GM18511 (cell line): ENCODE measurements at regions not wholly inside any gene's neighbourhood (a gene's known extent, or its start where the extent isn't known, plus 50 kb on each side); places are given as distances from the start of the nearest gene placed in this dataset.

Source experiments
- ATAC-seq: cut with Tn5 transposase; IDR thresholded peaks from one replicate; pipeline ENCODE4 v1.9.1; 2021; ENCODE audit warnings: mild to moderate bottlenecking, moderate library complexity; ENCODE audit not compliant: unreplicated experiment

DNA sequence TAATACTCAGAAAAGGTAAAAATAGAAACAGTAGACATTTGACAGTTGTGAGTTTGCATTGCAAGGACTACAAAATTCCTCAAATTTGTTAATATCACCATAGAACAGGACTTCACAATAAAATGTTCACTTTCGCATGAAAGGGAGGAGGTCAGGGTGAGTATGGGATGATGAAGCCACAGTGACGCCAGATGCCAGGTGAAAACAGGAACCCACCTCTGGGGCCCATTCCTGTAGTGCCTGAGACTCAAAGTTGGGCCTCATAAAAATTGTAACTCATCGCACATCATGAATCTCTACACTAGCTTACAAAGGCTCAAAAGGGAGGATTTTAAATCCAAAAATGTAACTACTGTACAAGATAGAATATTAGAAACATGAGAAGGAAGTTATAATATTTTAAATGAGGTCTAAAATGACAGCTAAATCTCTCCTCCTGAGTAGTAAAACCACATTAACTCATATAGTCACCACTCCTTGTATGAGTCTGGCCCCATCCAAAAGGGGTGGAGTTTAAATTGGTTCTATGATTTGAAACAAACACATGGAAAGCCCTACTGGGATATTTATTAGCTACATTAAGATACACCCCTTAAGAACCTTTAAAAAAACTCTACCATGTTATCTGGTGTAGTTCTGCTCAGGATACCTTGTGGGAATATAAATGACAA, 93.7 kb downstream of the ETS2 start:
- no peak for ATAC-seq

DNA sequence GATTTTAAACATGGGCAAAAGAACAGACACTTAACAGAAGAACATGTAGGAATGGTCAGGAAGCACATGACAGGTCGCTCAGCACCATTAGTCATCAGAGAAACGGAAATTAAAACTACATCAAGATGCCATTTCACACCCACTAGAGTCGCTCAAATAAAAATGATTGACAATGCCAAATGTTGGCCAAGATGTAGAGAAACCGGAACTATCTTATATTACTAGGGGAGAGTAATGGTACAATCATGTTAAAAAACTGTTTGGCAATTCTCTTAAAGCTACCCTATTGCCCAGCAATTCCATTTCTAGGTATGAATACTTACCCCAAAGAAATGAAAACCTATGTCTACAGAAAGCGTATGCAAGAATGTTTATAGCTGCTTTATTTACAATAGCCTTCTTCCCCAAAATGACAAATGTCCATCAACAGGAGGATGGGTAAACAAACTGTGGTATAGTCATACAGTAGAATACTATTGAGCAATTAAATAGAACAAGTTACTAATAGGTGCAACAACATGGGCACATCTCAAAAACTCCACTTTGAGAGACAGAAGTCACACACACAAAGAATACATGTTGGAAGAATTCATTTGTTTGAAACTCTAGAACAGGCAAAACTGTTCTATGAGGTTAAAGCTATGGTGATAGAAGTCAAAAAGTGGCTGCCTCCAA, 92.8 kb downstream of the ETS2 start:
- ATAC-seq, result no peak

DNA sequence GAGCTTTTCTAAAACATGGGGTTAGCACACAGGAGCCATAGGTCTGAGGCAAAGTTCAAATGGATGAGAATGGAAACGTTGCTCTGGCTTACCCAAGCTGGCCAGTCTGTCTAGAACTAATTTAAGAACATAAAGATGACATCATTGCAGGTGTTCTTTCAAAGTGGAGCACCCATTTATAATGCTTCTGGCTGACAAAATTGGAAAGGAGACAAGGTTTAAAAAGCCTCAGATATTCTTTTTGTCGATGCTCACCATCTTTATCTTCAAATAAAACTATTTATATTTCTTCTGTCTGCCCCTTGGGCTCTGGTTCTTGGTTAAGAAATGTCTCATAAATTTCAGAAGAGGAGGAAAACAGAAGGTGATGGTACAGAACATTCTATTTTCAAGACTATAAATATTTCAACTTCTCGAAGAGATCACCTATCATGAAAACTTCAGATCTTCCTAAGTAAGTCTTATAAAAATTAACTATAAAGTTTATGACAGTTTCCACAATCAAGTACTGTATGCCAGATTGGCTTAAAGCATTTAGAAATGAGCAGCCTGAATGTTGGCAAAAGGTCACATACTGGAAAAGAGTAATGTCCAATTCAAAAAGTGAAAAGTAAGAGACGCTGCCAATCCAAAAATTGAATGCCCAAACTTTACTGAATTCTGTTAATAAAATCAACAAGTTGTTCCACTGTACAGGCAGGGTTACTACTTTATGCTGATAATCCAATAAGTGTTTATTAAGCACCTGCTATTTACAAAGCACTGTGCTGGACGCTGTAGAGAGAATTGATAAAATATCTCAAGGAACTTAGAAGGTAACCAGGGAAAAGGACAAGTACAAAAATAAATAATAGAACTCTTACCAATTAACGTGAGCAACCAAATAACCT, 92.0 kb downstream of the ETS2 start:
- no peak for ATAC-seq

DNA sequence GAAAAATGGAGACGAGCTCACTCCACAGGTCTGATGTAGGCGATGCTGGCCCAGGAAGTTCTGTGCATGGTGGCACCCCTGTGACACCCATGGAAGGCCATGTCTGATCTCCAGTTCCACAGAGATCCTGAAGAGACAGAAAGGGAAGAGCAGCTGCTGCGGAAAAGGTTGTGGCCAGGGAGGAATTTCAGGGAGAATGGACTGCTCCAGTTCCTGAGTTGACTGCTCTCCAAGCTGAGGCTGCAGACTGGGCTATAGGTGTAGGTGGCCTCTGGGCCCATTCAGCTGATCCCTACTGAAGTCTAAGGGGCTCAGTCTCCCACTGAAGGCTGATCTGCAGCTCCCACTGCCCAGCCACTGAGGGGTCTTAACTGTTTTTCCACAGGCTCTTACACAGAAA, 89.2 kb downstream of the ETS2 start:
- ATAC-seq, result no peak

DNA sequence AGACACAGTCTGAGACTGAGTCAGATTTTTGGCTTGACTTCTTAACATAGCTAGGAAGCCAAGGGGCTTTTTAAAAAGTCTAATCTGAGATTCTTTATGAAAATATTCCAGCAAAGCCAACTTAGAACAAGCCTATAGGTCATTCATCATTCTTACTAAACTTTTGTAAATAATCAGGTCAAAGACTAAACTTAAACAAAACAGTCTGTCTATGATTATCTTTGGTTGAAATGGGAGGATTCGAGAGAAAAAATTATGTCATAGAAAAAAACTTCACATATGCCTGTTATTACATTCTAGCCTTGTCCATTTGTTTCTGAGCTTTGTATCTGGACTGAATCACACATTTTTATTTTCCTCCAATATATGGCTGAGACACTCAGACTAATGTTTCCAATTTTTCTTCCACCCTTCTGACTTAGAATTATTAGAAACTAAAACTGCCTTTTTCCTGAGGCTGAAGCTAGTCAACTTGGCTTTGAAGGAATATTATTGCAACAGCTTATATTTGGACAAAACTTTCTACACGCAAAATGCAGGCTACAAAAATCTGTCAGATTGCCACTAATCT, 83.3 kb downstream of the ETS2 start:
- ATAC-seq, result no peak

DNA sequence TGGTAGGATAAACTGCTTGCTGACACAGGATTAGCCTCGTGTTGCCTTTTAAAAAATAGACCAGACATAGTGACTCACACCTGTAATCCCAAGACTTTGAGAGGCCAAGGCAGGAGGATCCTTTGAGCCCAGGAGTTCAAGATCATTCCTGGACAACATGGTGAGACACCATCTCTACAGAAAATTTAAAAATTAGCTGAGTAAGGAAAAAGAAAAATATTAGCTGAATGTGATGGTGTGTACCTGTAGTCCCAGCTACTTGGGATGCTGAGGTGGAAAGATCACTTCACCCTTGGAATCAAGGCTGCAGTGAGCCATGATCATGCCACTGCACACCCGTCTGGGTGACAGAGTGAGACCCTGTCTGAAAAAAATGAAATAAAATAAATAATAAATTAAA, 82.0 kb downstream of the ETS2 start:
- ATAC-seq, result no peak

DNA sequence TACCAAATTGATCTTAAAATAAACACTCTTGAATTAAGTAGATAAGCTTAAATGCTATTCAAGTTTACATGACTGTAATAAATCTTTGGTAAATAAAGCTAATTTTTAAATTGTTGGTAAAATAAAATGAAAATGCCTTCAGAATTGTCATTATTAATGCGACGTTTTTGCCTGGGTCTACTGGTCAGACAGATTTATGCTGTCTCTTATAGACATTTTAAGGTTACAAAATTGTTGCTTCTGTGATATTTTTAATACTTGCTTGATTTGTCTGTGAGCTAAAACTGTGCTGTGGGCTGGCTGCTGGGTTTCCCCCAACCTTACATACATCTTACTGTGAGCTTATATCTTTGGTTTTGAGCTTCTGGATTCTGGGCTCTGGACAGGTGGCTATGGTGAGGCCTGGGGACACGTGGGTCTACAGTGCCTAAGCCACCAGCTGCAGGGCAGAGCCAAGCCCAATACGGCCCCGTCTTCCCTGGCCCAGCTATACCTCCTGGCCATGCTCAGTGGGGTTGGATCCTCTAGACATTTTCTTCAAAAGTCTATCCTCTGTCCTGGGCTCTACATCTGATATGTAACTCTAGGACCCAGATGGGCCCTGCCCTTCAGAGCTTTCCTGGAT, 81.4 kb downstream of the ETS2 start:
- ATAC-seq, result no peak

DNA sequence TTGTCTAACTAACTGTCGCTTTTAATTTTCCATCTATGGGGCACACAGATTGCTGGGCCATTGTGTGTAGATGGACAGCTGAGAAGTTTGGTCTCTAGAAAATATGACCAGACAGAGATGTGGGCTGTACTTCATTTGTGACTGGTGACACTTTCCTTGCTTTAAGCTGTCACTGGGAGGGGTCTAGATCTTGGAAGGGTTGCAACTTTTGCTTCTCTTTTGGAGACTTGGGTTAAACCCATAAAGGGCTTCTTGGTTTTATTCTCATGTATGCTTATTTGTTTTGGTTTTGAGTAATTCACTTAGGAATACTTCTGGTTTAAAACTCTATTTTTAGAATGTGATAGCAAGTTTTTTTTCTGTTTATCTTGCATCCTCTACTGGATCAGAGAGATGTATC, 80.2 kb downstream of the ETS2 start:
- ATAC-seq, result no peak

DNA sequence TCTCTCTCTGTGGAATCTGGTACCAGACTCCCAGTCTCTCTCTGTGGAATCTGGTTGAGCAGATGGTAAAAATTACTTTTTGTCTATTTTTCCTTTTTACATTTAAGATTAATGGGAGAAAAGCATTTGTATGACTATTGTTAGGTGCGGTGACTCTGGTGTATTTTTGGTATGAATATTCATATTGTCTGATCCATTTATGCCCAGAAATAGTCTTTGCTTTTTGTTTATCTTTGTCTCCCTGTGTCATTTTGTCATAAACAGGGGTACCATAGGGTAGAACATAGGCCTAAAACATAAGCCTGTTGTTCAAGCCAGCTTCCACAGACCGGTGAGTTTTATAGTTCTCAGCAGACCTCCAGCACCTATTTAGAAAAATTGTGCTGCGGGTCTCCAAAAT, 78.7 kb downstream of the ETS2 start:
- ATAC-seq, result no peak

DNA sequence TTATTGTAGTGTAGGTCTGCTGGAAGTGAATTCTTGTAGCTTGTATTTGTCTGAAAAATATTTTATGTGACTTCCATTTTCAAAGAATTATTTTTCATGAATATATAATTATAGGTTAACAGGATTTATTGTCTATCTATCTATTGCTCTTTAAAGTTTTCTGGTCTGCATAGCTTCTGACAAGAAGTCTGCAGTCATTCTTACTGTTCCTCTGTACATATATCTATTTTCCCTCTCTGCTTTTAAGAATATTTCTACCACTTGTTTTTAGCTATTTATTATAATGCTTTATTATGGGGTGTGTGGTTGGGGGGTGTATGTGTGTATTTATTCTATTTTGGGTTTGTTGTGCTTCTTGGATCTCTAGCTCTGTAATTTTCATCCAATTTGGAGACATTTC, 77.4 kb downstream of the ETS2 start:
- no peak for ATAC-seq

DNA sequence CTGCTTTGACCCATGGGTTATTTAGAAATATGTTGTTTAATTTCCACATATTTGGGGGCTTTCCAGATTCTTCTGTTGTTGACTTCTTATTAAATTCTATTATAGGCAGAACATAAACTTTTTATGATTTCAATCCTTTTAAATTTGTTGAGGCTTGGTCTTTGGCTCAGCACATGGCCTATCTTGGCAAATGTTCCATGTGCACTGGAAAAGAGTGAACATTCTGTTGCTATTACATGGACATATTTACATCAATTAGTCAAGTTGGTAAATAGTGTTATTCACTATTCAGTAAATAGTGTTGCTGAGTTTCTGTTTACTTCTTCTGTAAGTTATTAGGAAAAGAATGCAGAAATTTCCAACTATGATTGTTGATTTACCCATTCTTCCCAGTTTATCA, 75.4 kb downstream of the ETS2 start:
- no peak for ATAC-seq

DNA sequence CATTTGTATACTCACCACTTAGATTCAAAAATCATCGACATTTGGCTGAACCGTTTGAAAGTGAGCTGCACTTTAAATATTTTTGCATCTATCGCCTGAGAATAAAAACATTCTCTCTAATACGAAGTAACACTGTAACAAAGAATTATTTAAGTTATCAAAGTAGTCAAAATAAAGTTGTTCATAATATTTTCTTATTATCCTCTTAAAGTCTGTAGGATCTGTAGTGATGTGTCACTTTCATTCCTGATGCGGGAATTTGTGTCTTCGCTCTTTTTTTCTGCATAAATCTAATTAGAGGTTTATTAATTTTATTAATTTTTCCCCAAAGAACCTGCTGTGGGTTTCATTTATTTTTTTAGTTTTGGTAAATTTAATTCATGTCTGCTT, 74.8 kb downstream of the ETS2 start:
- no peak for ATAC-seq

DNA sequence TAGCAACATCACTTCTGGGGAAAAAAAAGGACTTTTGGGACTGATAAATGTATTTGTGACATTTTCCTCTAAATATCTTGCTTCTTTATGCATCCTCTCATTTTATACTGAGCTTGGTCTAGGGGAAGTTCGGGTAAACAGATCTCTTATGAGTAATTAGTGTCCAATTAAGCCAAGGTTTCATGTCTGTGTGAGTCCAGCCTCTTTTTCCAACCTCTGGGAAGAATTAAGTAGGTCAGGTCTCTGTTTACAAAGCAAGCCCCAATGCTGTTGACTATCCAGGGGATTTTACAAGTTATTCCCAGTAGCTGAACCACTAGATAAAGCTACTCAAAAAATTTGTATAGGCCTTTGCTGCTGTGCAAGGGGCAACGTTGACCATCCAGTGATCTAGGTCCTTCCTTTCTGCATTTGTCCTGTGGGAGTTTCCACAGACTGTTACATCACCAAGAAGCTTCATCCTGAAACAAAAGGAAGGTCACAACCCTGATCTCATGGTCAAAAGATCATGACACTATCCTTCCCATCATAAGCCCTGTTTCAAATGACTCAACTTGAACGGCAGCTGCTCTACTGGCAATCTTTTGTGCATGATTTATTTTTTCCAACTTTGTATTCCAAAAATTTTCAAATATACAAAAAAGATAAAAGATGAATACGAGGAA, 74.3 kb downstream of the ETS2 start:
- no peak for ATAC-seq

DNA sequence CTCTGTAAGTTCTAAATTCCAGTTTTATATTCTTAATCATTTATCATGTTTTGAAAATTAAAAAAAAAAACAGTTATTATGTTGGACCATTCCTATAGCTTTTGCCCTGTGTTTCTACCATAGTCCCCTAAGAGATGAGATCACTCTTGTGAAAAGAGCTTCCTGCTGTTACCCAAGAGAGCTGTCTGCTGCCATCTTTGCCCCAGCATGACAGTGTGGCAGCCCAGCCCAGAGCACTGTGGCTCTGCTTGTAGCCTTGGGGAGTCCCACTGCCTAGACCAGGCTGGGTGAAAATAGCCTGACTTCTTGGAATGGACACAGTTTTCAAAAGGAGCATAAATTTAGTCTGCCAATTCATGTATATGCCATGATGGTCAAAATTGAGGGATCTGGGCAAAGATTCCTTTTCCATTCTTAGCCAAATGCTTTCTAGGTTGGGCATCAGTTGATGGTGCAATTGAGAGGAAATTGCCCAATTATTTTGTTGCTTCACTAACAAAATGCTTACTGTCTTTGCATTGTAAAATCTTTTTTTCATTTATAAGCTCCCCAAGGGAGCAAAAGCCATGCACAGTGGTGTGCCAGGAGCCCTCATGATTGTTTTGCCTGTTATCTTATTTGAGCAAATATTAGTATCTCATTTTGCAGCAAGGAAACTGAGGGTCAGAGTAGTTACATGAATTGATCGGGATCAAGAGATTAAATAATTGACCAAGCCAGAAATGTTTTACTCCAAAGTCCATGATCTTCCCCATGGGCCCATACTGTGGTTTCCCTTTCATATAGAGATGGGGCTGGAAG, 72.8 kb downstream of the ETS2 start:
- no peak for ATAC-seq

DNA sequence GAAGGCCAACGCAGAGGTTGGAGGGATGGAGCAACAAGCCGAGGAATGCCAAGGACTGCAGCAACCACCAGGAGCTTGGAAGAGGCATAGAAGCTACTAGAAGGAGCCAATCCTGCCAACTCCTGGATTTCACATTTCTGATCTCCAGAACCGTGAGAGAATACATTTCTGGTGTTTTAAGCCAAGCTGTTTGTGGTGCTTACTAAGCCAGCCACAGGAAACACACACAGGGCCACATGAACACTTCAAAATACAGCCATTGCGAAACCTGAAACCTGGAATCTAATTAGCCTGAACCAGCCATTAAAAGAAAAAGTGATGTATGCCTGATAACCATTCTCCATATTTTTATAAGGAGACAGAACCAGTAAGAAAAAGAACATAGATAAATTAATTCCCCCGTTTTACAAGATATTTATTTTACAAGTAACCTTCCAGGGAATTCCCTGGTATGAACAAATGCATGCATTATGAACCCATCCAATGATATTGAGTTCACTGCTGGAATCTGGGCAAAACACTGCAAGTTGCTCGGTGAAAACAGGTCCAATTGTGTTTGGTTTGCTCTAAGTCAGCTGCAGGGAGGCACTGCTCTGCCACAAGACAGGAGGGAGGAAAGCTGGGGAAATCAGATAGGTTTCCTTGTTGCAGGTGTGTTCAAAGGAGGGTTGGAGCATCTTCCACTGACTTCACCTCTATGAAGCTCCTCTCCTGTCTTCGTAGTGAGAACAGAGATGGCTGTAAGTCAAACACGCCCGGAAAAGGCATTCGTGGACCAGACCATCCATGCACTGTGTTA, 70.2 kb downstream of the ETS2 start:
- no peak for ATAC-seq
